DMS53 (cell line): ENCODE measurements at regions not wholly inside any gene's neighbourhood (a gene's known extent, or its start where the extent isn't known, plus 50 kb on each side); places are given as distances from the start of the nearest gene placed in this dataset.

Source experiments
- DNase-seq: peaks from one replicate; lab custom pipeline; 2025; lab: John Stamatoyannopoulos, UW

GRCh38 chr12:5227708-5228373 is 184.2 kb downstream of the KCNA5 start:
- DNase-seq, result no peak

- no peak for DNase-seq
These were observed 186.5 kb downstream of the KCNA5 start for GRCh38 chr12:5230156-5230555.

DNA sequence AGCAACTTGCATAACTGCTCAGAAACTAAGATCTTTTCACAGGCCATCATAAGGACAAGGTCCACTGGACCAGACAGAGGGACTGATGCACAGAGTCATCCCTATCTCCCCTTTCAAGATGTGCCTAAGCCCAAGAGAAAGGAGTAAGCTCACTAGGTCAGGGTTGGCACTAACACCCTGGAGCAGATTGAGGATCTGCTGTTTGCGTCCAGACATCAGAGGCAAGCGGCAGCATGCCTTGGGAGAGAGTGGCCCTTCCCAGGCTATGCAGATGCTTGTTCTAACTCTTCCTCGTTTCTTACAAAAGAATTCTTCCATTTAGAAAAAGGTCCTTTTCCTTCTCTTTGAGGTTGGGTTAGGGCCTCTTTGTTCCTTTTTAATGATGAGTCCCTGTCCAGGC is 187.2 kb downstream of the KCNA5 start:
- no peak for DNase-seq

GRCh38 chr12:5232291-5232690 is 188.6 kb downstream of the KCNA5 start:
- peak; percentile 90 for DNase-seq

- no peak for DNase-seq
These were observed 189.3 kb downstream of the KCNA5 start for GRCh38 chr12:5232826-5233500.

DNA sequence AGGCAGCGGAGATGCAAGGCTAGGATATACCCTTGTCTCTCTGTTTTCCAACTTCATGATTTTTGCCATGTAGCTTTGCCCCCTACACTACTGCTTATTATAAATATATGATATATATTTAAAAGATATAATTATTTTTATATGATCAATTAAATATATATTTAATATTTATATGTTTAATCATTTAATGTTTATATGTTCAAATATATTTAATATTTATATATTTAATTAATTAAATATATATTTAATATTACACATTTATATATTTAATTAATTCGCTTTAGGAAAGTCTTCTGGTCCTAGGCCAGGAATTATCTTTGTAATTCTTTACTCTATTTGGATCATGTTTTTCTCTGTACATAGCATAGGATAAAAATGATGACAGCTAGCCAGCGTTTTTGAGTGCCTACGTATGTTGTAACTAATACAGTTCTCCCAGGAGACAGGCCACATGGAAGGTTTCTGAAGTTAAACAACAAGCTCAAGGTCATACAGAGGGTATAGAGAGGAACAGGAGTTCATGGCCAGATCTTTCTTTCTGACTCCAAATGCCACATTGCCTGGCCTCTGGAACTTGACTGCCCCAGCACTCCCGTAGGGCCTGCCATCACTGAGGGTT is 192.5 kb downstream of the KCNA5 start:
- DNase-seq, result no peak

- DNase-seq, result no peak
These were observed 189.5 kb upstream of the NTF3 start for GRCh38 chr12:5242440-5242839.

DNA sequence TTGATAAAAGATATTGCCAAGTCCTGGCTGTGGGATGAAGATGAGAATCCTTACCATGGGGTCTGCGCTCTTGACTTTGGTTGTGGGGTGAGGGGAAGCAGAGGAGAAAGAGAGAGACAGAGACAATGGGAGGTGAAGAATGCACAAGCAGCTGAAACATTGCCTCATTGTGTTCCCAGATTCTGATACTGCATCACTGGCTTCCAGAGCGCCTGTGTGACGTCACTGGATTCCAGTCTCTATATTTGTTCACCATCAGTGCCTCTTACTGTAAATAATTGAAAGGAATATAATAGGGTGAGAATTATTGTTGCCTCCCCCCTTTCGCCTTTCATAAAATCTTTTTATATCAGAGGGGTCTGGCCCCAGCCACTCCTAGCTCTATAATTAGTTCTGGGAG is 188.9 kb upstream of the NTF3 start:
- DNase-seq, result no peak

- DNase-seq, result peak; percentile 62
These were observed 187.4 kb upstream of the NTF3 start for GRCh38 chr12:5244513-5244972.

GRCh38 chr12:5246196-5246595 is 185.7 kb upstream of the NTF3 start:
- no peak for DNase-seq

DNA sequence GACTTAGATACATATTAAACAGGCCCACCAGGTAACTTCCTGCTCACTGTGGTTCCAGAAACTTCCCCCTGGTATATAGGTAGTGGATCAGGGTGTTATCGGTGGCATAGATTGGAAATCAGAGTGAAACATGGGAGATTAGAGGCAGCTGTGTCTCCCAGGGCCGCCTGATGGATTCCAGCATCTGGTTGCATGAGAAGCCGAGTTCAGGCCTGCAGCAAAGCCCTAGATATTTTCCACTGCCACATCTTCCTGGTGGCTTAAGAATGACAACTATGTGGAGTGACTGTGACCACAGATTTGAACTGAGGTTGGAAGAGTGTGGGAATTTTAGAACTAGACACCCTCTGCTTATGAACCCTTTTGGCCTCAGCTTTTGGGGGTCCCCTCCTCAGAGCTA is 184.8 kb upstream of the NTF3 start:
- DNase-seq, result no peak

DNA sequence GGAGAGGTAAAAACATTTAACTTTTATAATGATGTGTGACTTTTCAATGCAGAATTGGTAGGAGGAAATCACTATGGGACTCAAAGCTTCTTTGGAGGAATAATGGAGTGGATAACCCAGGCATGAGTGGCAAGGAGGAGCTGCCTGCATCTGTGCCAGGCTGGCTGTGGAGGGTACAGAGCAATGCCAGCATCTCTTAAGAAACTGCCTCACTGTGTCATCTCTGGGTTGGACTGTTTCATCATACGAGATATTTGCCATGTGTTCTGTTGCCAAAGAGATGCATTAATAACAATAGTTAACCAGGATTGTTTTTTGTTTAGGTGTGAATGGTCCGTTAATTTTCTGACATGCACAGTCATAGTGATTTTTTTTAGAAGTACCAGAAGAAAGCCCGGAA is 183.7 kb upstream of the NTF3 start:
- no peak for DNase-seq

- no peak for DNase-seq
These were observed 182.8 kb upstream of the NTF3 start for GRCh38 chr12:5248999-5249526.

DNA sequence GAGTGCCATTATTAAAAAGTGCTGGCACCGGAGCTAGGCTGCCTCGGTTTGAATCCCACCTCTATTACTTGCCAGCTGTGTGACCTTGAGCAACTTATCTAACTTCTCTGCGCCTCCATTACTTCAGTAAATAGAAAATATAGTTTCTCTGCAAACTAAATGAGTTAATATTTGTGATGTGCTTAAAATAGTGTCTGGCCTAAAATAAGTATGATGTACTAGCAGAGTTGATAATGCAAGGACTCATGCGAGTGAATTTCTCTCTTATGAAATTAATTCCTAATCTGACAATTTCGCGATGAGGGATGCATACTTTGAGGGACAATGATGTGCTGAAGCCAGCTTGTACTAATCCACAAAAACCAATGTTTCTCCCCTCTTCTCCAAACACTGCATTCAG is 180.8 kb upstream of the NTF3 start:
- DNase-seq, result no peak

GRCh38 chr12:5251786-5252185 is 180.1 kb upstream of the NTF3 start:
- no peak for DNase-seq

DNA sequence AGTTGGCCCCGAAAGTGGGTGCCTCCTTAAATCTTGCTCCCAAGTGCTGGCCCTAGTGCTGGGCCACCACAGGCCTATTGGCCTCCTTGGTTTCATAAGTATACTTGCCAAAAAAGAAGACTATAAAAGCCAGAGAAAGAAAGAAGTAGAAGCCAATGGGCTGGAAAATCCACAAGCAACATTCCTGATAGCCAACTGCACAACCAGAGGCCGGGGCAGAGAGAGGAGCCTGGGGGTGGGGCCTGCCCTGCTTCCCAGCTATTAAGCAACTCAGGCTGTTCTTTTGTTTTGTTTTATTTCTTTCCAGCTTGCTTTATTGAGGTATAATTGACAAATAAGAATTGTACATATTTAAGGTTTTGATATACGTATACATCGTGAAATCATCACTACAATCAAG is 177.2 kb upstream of the NTF3 start:
- DNase-seq, result no peak

DNA sequence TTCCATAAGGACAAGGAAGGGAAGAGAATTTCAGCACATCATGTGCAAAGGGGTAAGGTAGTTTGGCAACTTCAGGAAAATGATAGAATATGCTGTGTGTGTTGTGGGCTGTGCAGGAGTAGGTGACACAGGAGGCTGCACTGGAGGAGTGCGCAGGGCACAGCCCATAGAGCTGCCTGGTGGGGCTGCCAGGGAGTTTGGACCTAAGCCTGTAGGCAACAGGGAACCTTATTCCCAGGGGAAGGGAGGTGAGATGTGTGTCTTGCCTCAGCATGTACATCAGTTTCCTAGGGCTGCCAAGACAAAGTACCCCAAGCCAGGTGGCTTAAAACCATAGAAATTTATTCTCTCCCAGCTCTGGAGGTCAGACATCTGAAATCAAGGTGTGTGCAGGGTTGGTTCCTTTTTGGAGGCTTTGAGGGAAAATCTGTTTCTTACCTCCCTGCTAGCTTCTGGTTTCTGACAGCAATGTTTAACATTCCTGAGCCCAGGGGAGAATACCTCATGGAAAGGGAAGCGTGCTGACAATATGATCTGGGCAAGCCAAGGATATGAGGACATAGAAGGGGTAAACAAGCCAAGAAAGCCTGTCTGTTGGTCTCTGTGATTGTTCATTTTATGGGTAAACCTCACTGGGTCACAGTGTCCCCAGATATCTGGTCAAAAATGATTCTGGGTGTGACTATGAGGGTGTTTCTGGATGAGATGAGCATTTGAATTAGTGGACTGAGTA is 174.0 kb upstream of the NTF3 start:
- DNase-seq, result no peak

- no peak for DNase-seq
These were observed 173.4 kb upstream of the NTF3 start for GRCh38 chr12:5258498-5258897.

DNA sequence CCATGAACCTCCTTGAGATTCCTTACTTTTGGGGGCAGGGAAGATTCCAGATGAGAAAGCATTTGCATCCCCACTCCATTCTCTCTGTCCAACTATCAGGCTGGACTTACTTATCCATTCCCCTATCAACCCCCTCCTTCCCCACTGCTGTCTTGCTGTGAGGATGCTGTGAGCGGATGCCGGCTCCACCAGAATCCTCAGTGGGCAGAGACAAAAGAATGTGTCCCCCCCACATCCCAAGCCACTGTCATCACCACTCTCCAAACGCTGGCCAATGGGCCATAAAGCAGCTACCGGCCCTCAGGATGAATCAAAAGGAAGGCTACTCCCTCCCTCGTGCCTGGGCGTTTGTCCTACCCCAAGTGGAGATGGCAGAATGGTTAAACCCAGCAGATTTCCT is 173.0 kb upstream of the NTF3 start:
- DNase-seq, result no peak

GRCh38 chr12:5259523-5259922 is 172.4 kb upstream of the NTF3 start:
- DNase-seq, result no peak

- DNase-seq, result no peak
These were observed 171.8 kb upstream of the NTF3 start for GRCh38 chr12:5260086-5260485.

- no peak for DNase-seq
These were observed 171.3 kb upstream of the NTF3 start for GRCh38 chr12:5260591-5261086.
